Ovary (tissue), 7 donors: ENCODE measurements at regions not wholly inside any gene's neighbourhood (a gene's known extent, or its start where the extent isn't known, plus 50 kb on each side); places are given as distances from the start of the nearest gene placed in this dataset.
A peak's percentile ranks its signal among the peaks of the same experiment; 100 is the strongest.

Experiments
- DNase-seq, 5 donors: peaks; one replicate each; pipeline ENCODE4 v3.0.0-alpha.2; 2019 to 2020
- H3K27ac ChIP-seq, 2 donors: fragments of 200-600 bp; one replicate each; pipeline versions ENCODE4 v1.5.1 to v1.8.0; 2019 to 2022
- H3K27me3 ChIP-seq: fragments of 200-600 bp; one replicate; pipeline ENCODE4 v1.8.0; 2022
- H3K36me3 ChIP-seq: fragments of 200-600 bp; sonication (generic); one replicate; pipeline ENCODE4 v1.5.1; 2019
- H3K4me1 ChIP-seq: one replicate; pipeline ENCODE4 v1.8.1; 2013; ENCODE audit warnings: mild to moderate bottlenecking, moderate library complexity; ENCODE audit not compliant: insufficient read depth
- H3K4me3 ChIP-seq: fragments of 200-600 bp; sonication (generic); one replicate; pipeline ENCODE4 v1.5.1; 2017
- H3K9me3 ChIP-seq, 2 donors: fragments of 200-600 bp in 1 of 2; sonication (generic) in 1 of 2; one replicate each; pipeline versions ENCODE4 v1.5.1 to v1.8.1; 2013 to 2019; ENCODE audit warnings: mild to moderate bottlenecking in 1 of 2, moderate library complexity in 1 of 2
- CTCF ChIP-seq, 3 donors: fragments of 450-650 bp in 2 of 3; fragments of 200-600 bp in 1 of 3; IDR thresholded peaks; one replicate each; pipeline versions ENCODE4 v1.5.1 to v1.8.0; 2016 to 2022; ENCODE audit warnings: antibody characterized with exemption in 3 of 3, mild to moderate bottlenecking in 1 of 3
- EP300 ChIP-seq: sonication (generic); formaldehyde crosslinking; IDR thresholded peaks from one replicate; pipeline ENCODE4 v1.6.1; 2017; ENCODE audit warnings: antibody characterized with exemption
- POLR2A ChIP-seq: fragments of 450-650 bp; IDR thresholded peaks from one replicate; pipeline ENCODE4 v1.6.1; 2017; ENCODE audit warnings: antibody characterized with exemption, mild to moderate bottlenecking, moderate library complexity
- WGBS, 3 donors: extraction: QIAGEN DNeasy Blood & Tissue Kit in 1 of 3; methylation state at CpG; one replicate each; pipeline versions ENCODE4 v1.1.5 to v1.1.7; 2013 to 2017; 5-methylcytosine and 5-hydroxymethylcytosine counted together
- intact Hi-C, 4 donors: fragments of 100-400 bp; cut with DNase I; formaldehyde crosslinking; loops; one replicate each; pipeline versions ENCODE4 v1.11.0 to v1.15.1; 2022 to 2023
- donor health status: DM: no; HTN: no; CAD: no; lungs with moderate emphysema.
- donor health status: DM: no; HTN: no; CAD: no.
- donor health status: Bipolar disorder and iron deficiency.
- donor health status: DM: no; HTN: no; CAD: no.
- donor health status: DM: yes; HTN: yes; CAD: no.

- DNase-seq = peak in 1 of 5 donors; percentile 46
- no peaks in the 10 kb centered on the region for H3K9me3 ChIP-seq
- no peaks in the 10 kb centered on the region for H3K27me3 ChIP-seq
- peaks cover 21% of the 10 kb centered on the region for H3K4me1 ChIP-seq
- intact Hi-C loops = loop anchor here in 1 of 4 donors (5.0 kb wide), 1 partner anchor 46 kb away; no protein-coding TSS in a partner anchor
- WGBS, 3 donors = 5 to 18% (median 5%) methylated on average over 6 of the region's 6 CpGs
- H3K4me3 ChIP-seq = no peak overlapping the region
- peak overlapping the region in 1 of 2 donors; percentile 72 for H3K27ac ChIP-seq
- TF ChIP-seq POLR2A (no peak), EP300 (no peak), CTCF (IDR thresholded peaks at IDR 0.05) (no peak)
- H3K36me3 ChIP-seq = no peaks in the 10 kb centered on the region
These were observed 84.7 kb upstream of the AKIP1 start for GRCh38 chr11:8826139-8826786.

- Histone ChIP-seq H3K36me3 (no peaks in the 10 kb centered on the region), H3K4me1 (peaks cover 21% of the 10 kb centered on the region), H3K27me3 (no peaks in the 10 kb centered on the region), H3K9me3 (no peaks in the 10 kb centered on the region), H3K27ac (peak overlapping the region in 1 of 2 donors; percentile 72), H3K4me3 (no peak overlapping the region)
- WGBS, 3 donors = 7 to 19% (median 15%) methylated on average over 6 of the region's 6 CpGs
- intact Hi-C loops = loop anchor here in 1 of 4 donors (5.0 kb wide), 1 partner anchor 45 kb away; no protein-coding TSS in a partner anchor
- TF ChIP-seq POLR2A (no peak), EP300 (no peak), CTCF (IDR thresholded peaks at IDR 0.05) (no peak)
- peak; percentile 44 to 84 (median 82) for DNase-seq
These were observed 84.0 kb upstream of the AKIP1 start for GRCh38 chr11:8826901-8827560.

GRCh38 chr11:8828046-8828445 is 82.9 kb upstream of the AKIP1 start:
- TF ChIP-seq POLR2A = no peak
- no peak for TF ChIP-seq CTCF (IDR thresholded peaks at IDR 0.05)
- no peak for TF ChIP-seq EP300
- peaks cover 27% of the 10 kb centered on the region for H3K4me1 ChIP-seq
- no peaks in the 10 kb centered on the region for H3K27me3 ChIP-seq
- 86 to 96% (median 93%) methylated on average over 3 of the region's 3 CpGs for WGBS, 3 donors
- no peak overlapping the region for H3K4me3 ChIP-seq
- H3K36me3 ChIP-seq = no peaks in the 10 kb centered on the region
- peak overlapping the region in 1 of 2 donors; percentile 72 for H3K27ac ChIP-seq
- no peaks in the 10 kb centered on the region for H3K9me3 ChIP-seq
- no peak for DNase-seq
- intact Hi-C loops = loop anchor here in 1 of 4 donors (5.0 kb wide), 1 partner anchor 44 kb away; no protein-coding TSS in a partner anchor

- no peak for TF ChIP-seq CTCF (IDR thresholded peaks at IDR 0.05)
- no peak for TF ChIP-seq POLR2A
- TF ChIP-seq EP300 = no peak
- DNase-seq = no peak
- H3K27ac ChIP-seq = no peak overlapping the region
- no peaks in the 10 kb centered on the region for H3K36me3 ChIP-seq
- H3K9me3 ChIP-seq = no peaks in the 10 kb centered on the region
- 88 to 94% (median 93%) methylated on average over 11 of the region's 11 CpGs for WGBS, 3 donors
- peaks cover 27% of the 10 kb centered on the region for H3K4me1 ChIP-seq
- H3K27me3 ChIP-seq = no peaks in the 10 kb centered on the region
- intact Hi-C loops = loop anchor here in 1 of 4 donors (5.0 kb wide), 1 partner anchor 44 kb away; no protein-coding TSS in a partner anchor
- H3K4me3 ChIP-seq = no peak overlapping the region
These were observed 82.2 kb upstream of the AKIP1 start for GRCh38 chr11:8828580-8829361.
